Embryonic facial prominence (tissue), 1 donor: ENCODE measurements at regions not wholly inside any gene's neighbourhood (a gene's known extent, or its start where the extent isn't known, plus 50 kb on each side); places are given as distances from the start of the nearest gene placed in this dataset.

Source experiments
- DNase-seq: peaks from one replicate; pipeline ENCODE4 v3.0.0-alpha.2; 2016; ENCODE audit errors: extremely low spot score

- no peak for DNase-seq
These were observed 245.4 kb upstream of the POU3F1 start for GRCh38 chr1:38291906-38292521.

DNA sequence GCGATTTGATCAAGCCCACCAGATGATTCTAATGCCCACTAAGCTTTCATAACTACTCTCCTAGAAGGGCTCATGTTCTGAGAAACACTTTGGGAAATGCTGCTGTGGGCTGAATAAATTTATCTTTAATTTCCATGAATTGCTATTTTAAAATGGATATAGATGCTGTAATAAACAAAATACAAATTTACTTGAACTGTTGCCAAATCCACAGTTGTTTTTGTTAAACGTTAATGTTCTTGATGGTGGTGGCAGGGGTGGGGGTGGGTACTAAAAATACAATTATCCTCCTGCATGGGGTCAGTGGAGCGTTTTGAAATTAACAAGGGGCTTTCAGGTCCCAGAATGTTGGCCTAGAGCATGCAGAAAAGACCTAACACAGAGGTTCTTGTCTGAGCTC is 244.7 kb upstream of the POU3F1 start:
- no peak for DNase-seq

- no peak for DNase-seq
These were observed 242.4 kb upstream of the POU3F1 start for GRCh38 chr1:38289034-38289433.

- DNase-seq = no peak
These were observed 241.0 kb upstream of the POU3F1 start for GRCh38 chr1:38287547-38287946.

DNA sequence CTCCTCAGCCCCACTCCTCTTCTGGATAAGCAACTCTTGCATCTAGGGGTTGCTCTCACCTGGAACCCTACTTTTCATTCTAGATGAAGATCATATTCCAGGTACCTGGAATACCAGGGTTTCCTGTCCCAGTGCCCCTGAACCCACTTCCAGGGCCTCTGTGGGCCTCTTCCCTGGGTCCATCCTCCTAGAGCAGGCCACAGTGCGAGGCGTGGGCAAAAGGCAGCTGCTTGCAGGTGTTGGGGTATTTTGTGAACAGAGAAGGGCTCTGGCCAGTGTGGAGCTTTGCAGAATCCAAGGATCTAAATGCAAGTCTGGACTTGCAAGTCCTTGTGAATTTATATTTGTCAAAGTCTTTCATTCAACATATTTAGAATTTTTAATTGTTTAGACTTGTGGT is 240.4 kb upstream of the POU3F1 start:
- DNase-seq = no peak

DNA sequence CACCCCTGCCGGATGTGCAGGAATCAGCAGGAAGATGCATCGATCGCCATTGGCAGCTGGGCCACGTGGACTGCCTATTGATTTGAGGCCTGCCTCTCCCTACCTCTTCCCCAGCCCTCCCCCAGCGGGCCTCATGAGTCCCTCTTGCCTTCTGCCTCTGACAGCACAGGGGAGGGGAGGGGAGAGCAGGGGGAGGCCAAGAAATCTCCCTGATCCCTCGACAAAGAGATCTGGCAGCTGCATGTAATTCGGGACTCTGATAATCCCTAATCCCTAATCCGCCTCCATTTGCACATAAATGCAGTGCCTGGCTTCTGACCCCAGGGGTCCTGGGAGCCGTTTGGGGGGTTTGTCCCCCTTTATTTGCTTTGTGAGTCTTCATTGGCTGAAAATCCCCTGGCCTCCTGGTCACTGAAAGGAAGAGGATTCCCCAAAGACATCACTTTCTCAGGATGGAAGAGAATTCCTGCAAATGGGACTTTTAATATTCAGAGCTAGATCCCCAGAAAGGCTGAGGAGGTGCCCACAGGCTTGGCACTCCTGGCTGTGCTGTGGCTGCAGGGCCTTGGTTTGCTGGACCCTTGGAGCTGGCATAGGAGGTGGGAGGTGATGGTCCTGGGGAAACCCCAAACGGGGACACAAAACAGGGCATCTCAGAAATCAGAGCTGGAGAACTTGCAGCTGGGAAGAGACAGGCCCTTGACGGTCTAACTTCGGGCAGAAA is 239.4 kb upstream of the POU3F1 start:
- no peak for DNase-seq

DNA sequence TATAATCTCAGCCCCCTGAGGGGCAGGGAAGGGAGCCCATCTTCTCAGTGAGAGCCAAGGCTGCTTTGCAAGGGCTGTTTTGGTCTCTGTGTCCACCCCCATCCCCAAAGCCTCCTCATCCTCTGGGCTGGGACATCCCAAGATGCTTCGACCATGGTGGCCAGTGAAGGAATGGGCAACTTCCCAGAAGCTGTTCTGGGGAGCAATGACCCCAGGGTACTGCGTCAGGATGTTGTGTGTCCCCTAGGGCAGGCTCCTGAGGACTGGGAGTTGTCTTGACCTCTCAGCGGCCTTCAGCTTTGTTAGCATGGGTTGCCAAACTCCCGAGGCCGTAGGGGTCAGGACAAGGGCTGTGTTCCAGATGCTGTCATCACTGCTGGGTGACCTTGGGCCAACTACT is 238.4 kb upstream of the POU3F1 start:
- no peak for DNase-seq

DNA sequence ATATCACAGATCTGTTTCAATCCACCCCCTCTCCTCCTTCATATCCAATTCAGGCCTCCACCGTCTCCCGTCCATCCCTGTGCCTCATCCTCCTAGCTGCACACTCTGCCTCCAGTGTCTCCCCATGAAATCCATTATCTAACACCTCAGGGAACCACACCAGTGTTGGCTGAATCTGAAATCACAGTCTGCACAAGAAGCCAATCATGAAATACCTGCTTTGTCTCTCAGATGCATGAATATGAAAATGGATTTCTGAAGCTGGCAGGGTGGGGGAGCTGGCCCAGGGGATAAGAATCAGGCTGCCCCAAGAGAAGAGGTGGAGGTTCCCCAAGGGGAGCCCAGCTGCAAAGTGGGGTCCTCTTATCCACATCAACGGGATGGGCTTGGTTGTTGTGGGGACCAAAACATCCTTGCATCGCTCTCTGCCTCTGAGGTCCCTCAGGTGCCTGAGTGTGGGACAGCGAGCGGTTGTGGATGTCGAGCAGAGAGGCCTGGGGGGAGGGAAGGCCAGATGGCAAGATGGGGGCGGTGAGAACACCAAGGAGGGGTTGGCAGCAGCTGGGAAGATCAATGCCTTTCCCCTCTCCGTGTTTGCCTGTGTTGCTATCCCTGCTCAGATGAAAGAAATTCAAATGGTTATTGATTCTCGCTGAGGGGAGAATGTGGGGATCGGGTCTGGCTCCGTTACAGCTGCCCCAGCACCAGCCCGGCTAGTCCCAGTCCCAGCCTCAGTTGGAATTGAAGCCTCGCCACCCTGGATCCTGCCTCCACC is 237.3 kb upstream of the POU3F1 start:
- DNase-seq = no peak

DNA sequence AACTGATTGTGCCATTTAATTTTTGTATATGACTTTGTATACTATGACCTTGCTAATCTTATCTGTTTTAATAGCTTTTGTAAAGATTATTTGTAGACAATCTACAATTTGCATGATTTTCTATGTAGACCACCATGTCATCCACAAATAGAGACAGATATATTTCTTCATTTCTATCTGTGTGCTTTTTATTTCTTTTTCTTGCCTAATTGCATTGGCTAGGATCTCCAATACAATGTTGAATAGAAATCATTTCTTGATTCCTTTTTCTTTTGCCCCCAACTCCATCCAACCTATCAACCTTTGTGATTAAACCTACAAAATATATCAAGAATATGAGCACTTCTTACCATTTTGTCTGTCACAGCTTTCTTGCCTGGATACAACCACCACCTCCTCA is 232.6 kb upstream of the POU3F1 start:
- DNase-seq = no peak

- no peak for DNase-seq
These were observed 231.1 kb upstream of the POU3F1 start for GRCh38 chr1:38277646-38278045.

DNA sequence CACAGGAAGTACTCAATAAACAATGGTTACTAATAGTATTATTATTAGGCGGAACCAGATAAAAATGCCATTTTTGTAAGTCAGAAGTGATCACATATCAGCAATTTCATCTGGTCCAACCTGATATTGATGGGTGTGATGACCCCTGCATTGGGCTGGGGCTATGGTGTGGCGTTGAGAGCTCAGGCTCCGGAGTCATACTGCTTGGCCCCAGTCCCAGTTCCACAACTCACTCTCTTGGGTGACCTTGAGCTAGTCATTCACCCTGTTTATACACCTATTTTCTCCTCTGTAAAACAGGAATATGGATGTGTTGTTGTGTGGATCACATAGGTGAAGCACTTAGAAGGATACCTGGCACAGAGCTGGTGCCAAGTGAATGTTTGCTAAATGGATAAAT is 229.4 kb upstream of the POU3F1 start:
- DNase-seq = no peak

DNA sequence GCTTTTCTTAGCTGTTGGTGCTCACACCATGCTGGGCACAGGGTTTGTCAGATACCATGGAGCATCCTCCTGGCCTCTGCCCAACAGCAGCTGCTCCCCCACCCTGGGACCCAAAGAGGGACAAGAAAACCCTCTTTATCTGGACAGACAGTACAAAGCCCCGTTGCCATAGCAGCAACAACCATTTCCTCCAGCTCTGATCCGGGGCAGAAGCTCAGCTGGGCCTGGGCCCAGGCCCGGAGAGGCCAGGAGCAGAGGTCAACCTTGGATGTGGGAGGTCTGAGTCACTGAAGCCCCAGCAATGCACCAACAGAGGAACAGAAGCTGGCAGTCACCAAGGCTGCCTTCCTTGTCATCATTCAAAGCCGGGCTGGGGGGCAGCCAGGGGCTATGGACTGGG is 228.4 kb upstream of the POU3F1 start:
- no peak for DNase-seq

DNA sequence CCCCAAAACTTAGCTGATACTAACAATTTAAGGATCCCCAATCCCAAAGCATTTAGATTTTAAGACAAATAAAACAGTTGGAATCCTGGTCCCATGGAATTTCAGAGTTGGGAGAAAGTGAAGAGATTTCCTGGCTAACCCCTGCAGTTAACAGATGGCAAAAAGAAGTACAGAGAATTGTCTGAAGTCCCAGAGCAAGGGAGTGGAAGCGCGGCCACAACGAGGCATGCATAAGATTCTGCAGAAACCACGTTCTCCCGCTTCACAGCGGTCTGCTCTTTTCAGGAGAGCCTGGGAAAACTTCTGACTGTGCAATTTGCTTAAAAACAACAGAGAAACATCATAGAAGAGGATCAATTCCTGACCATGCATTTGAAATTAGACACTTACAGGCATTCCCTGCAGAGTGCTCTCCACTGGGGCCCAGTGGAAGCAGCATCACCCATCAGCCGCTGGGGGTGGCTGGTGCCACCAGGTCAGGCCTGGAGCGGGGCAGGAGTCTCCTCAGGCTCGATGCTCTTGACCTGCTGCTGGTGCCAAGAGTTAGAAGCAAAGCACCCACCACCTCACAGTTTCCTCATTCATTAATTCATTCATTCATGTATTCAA is 226.7 kb upstream of the POU3F1 start:
- DNase-seq = no peak

DNA sequence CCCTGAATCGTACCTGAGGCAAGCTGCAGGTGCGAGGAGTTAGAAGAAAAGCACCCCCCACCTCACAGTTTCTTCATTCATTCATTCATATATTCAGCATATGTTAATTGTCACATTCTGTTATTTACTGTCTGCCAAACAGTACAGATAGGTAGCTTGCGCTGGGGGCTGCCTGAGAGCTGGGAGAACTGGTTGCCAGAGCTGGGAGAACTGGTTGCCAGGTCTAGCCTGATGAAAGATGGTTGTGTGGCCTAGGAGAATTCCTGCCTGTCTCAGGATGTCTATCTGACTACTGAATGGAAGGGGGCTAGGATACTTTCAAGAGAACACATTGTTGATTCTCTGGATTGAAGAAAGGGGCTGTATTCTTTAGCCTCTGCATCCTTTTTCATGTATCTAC is 225.9 kb upstream of the POU3F1 start:
- no peak for DNase-seq

GRCh38 chr1:38270849-38271633 is 224.4 kb upstream of the POU3F1 start:
- no peak for DNase-seq

- no peak for DNase-seq
These were observed 223.6 kb upstream of the POU3F1 start for GRCh38 chr1:38269923-38270848.

DNA sequence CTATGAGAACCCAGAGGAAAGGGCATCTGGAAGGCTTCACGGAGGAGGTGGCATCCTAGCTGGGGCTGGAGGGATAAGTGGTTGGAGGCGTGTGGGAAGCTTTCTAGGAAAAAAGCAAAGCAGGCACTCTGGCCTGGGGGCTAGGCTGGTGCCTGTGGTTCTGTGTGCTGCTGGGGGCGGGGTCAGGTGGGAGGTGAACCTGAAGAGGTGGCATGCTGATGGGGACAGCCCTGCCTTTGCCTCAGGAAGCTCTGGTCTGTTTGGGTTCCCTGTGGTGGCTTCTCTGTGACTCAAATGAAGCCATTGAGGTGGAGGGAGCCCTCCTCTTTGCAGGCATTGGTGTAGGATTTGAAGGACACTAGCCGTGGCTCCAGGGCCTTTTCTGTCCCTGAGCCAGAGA is 221.6 kb upstream of the POU3F1 start:
- DNase-seq = no peak

DNA sequence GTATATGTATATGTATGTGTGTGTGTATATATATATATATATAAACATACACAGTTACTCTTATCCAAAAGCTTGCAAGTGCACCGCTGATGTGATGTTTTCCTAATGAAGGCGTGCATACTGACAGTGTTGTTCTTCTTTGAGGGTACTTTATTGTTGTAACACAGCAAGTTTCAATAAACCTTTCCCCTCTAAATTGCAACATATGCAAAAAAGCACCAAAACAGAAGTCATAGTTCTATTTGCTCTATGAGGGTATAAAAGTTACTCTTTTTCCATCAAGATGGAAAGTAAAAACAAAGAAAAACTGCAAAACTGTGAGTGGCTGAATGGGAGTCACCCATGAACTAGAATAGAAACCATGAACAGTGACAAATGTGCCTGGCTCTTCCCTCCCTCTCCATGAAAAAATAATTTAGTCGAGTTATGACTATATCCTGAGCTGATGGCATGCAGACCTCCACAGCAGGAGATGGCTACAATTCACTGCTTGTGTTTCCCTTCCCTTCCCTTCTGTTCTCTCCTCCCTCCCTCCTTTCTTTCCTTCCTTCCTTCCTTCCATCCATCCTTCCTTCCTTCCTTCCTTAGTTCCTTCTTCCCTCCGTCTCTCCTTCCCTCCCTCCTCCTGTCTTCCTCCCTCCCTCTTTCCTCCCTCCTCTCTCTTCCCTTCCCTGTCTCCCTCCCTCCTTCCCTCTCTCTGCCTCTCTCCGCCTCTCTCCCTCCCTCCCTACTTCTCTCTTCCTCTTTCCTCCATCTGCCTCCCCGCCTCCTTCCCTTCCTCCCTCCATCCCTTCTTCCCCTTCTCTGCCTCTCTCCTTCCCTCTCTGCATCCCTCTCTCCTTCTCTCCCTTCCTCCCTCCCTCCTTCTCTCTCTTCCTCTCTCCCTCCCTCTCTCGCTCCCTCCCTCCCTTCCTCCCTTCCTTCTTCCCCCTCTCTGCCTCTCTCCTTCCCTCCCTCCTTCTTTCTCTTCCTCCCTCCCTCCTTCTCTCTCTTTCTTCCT is 220.7 kb upstream of the POU3F1 start:
- no peak for DNase-seq

DNA sequence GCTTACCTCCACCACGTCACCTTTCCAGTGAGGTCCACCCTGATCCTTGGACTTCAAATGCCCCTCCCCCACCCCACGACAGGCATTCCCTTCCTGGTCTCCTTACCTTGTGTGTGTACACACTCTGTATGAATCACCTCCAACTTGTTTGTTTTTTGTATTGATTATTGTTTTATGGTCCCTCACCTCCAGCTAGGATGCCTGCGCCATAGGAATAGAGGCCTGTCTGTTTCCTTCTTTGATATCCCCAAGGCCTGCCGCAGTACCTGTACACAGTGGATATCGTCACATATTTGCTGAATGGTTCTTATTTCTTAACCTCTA is 219.6 kb upstream of the POU3F1 start:
- no peak for DNase-seq
